ENCODE measurements at regions not wholly inside any gene's neighbourhood (a gene's known extent, or its start where the extent isn't known, plus 50 kb on each side); places are given as distances from the start of the nearest gene placed in this dataset.
"Not testable (repeated sequence)": the region's sequence is repeated elsewhere in the genome, so short reads cannot be mapped to it uniquely, and the experiment has no call there.

GRCh38 chr6:19997104-19997503 lies 159.9 kb downstream of the ID4 start:
- H3K4me3 Mint-ChIP-seq = no peak overlapping the region
- ATAC-seq = no peak
- peaks cover 3% of the 10 kb centered on the region for H3K9me3 Mint-ChIP-seq
- no peaks in the 10 kb centered on the region for H3K36me3 Mint-ChIP-seq
- no peak for DNase-seq (ENCODE audit: low spot score in 2 of 2)
- H3K4me1 Mint-ChIP-seq = peaks cover 6% of the 10 kb centered on the region
- H3K27ac Mint-ChIP-seq = no peak overlapping the region

- Mint-ChIP-seq H3K4me3 (no peak overlapping the region), H3K9me3 (peaks cover 3% of the 10 kb centered on the region), H3K36me3 (no peaks in the 10 kb centered on the region), H3K4me1 (peaks cover 6% of the 10 kb centered on the region), H3K27ac (no peak overlapping the region)
- ATAC-seq (no peak), DNase-seq (ENCODE audit: low spot score in 2 of 2) (no peak)
Observed at GRCh38 chr6:19998541-19998940, 161.4 kb downstream of the ID4 start.

GRCh38 chr6:19999319-20000191 lies 162.4 kb downstream of the ID4 start:
- H3K4me3 Mint-ChIP-seq = no peak overlapping the region
- no peak overlapping the region for H3K27ac Mint-ChIP-seq
- no peaks in the 10 kb centered on the region for H3K36me3 Mint-ChIP-seq
- ATAC-seq = peak; percentile 84
- H3K4me1 Mint-ChIP-seq = peaks cover 6% of the 10 kb centered on the region
- DNase-seq (ENCODE audit: low spot score in 2 of 2) = peak in 1 of 2 donors; percentile 50
- H3K9me3 Mint-ChIP-seq = peaks cover 3% of the 10 kb centered on the region

DNA sequence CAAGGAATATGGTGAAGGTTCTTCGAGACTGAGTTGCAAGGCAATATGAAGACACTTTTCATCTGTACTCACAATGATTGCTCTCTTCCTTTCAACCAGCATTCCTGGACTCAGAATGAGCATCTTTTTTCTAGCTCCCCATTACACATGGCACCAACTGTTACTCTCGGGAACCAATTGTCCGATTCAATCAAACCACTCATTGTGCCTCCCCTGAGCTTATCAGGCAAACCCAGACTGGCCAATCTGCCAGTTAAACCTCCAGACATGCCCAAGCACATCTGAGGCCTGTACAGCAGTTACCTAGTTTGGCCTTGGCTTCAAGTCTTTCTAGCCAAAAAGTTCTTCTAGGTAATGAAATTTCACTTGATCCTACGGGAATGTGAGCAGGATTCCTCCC lies 164.1 kb downstream of the ID4 start:
- Mint-ChIP-seq H3K27ac (no peak overlapping the region), H3K9me3 (peaks cover 3% of the 10 kb centered on the region), H3K36me3 (no peaks in the 10 kb centered on the region), H3K4me1 (peaks cover 6% of the 10 kb centered on the region), H3K4me3 (no peak overlapping the region)
- ATAC-seq = no peak
- DNase-seq (ENCODE audit: low spot score in 2 of 2) = no peak

GRCh38 chr6:20006037-20006436 lies 168.9 kb downstream of the ID4 start:
- H3K4me3 Mint-ChIP-seq = no peak overlapping the region
- H3K9me3 Mint-ChIP-seq = no peaks in the 10 kb centered on the region
- no peak for ATAC-seq

DNA sequence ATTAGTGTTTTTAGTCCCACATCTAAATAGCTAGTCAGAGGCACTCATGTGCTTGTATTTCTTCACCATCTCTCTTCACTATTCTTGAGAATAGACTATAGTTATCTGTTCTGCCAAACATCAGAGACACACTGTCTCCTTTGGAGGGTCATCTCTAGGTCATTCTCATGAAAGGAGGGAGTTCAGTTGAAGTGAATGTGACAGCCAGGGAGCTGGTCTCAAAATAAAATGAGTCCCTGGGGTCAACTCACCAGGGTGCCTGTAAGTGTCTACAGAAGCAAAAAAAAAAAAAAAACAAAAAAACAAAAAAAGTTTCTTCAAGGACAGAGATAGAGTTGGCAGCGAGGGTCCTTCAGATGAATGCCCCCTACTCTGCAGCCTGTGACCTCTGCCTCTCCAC lies 171.0 kb downstream of the ID4 start:
- Mint-ChIP-seq H3K9me3 (no peaks in the 10 kb centered on the region), H3K4me3 (no peak overlapping the region), H3K4me1 (no peaks in the 10 kb centered on the region), H3K27ac (no peak overlapping the region), H3K36me3 (no peaks in the 10 kb centered on the region)
- ATAC-seq = no peak
- no peak for DNase-seq (ENCODE audit: low spot score in 2 of 2)

More at GRCh38 chr6:20006037-20006436, 168.9 kb downstream of the ID4 start:
- no peak for DNase-seq (ENCODE audit: low spot score in 2 of 2)
- Mint-ChIP-seq H3K4me1 (no peaks in the 10 kb centered on the region), H3K27ac (no peak overlapping the region), H3K36me3 (no peaks in the 10 kb centered on the region)

DNA sequence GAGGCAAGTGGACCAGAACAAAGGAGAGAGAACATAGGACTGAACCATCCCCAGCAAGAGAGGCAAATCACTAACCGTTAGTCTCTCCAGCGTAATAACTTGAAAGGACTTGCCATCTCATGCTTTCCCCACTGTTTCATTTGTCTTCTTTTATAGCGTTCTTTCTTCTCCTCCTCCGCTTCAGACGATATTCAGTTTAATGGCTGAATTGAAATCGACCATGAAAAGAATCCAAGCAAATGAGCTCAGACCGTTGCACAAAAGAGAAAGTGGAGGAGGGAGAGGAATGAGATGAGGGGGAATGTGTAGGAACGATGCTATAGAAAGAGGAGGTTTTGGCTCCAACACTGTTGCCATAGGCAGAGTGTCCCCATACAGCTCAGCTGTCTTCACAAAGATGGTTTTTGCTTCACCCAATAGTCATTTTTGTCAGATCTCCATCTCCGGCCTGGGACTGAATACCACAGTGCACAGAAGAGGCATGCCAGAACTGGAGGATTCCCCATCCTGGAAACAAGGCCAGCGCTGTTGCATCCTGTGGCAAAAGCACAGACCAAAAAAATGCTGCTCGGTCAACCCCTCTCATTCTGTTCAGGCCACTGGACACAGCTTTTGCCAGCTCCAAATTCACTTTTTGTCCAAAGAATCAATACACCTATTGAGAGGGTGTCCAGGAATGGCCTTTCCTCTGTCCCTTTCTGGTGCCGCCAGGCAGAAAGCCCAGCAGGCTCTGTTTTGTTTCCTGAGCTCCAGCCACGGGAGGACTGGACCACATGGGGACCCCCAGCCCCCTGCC lies 176.1 kb downstream of the ID4 start:
- no peaks in the 10 kb centered on the region for H3K9me3 Mint-ChIP-seq

GRCh38 chr6:20014508-20014907 lies 177.3 kb downstream of the ID4 start:
- DNase-seq (ENCODE audit: low spot score in 2 of 2) = no peak
- H3K4me1 Mint-ChIP-seq = no peaks in the 10 kb centered on the region
- no peak overlapping the region for H3K4me3 Mint-ChIP-seq
- no peak for ATAC-seq
- H3K36me3 Mint-ChIP-seq = no peaks in the 10 kb centered on the region
- H3K27ac Mint-ChIP-seq = no peak overlapping the region
- H3K9me3 Mint-ChIP-seq = no peaks in the 10 kb centered on the region

More for the DNA sequence above, 176.1 kb downstream of the ID4 start:
- Mint-ChIP-seq H3K4me3 (no peak overlapping the region), H3K36me3 (no peaks in the 10 kb centered on the region), H3K27ac (no peak overlapping the region), H3K4me1 (no peaks in the 10 kb centered on the region)
- ATAC-seq = no peak
- DNase-seq (ENCODE audit: low spot score in 2 of 2) = no peak

- Mint-ChIP-seq H3K27ac (no peak overlapping the region), H3K9me3 (no peaks in the 10 kb centered on the region)
Observed at GRCh38 chr6:20020526-20020925, 183.4 kb downstream of the ID4 start.

DNA sequence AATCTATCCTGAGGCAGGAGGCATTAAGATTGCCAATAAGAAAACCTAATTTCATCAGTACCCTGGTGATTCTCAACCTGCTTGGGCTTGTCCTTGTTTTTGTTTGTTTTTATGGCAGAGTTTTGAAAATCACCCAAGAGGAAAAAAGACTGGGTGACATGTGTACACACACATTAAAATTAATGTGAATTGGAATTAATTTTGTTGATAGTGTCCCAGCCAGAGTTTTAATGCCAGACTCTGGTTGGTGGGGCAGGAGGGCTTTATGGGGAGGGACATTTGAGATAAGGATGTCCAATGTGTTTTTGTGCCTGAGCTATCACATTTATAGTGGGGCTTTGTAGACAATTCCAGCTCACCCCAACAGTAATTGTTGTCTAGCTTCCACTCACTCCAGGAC lies 184.6 kb downstream of the ID4 start:
- DNase-seq (ENCODE audit: low spot score in 2 of 2) (no peak), ATAC-seq (no peak)
- H3K9me3 Mint-ChIP-seq = no peaks in the 10 kb centered on the region
- H3K36me3 Mint-ChIP-seq = no peaks in the 10 kb centered on the region
- no peak overlapping the region for H3K4me3 Mint-ChIP-seq
- peaks cover 17% of the 10 kb centered on the region for H3K4me1 Mint-ChIP-seq
- H3K27ac Mint-ChIP-seq = no peak overlapping the region

More at GRCh38 chr6:20020526-20020925, 183.4 kb downstream of the ID4 start:
- ATAC-seq = no peak
- Mint-ChIP-seq H3K4me1 (peaks cover 17% of the 10 kb centered on the region), H3K4me3 (no peak overlapping the region), H3K36me3 (no peaks in the 10 kb centered on the region)
- no peak for DNase-seq (ENCODE audit: low spot score in 2 of 2)

- peak; percentile 11 to 77 for DNase-seq (ENCODE audit: low spot score in 2 of 2)
- Mint-ChIP-seq H3K4me3 (peak overlapping the region; percentile 64), H3K27ac (peak overlapping the region; percentile 41), H3K4me1 (peaks cover 23% of the 10 kb centered on the region)
- H3K9me3 Mint-ChIP-seq, H3K36me3 Mint-ChIP-seq: not testable (repeated sequence)
- ATAC-seq = peak; percentile 86
Observed at GRCh38 chr6:20023549-20024315, 186.6 kb downstream of the ID4 start.

DNA sequence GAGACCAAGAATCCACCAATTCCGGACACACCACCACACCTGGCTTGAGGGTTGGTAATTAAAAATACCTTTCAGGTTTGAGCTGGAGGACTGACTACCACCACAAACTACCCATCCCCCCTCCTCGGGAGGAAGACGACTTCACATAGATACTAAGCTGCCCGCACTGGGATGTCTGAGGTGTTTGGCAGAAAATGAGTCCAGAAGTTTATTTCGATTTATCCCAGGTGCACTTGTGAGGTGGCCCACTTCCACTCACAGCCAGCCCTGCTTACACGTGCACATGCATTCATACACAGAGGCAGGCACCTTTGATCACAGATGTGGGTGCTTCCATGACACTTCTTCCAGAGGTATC lies 187.1 kb downstream of the ID4 start:
- no peak for DNase-seq (ENCODE audit: low spot score in 2 of 2)
- peak overlapping the region; percentile 64 for H3K4me3 Mint-ChIP-seq
- ATAC-seq = no peak
- H3K36me3 Mint-ChIP-seq = no peaks in the 10 kb centered on the region
- H3K4me1 Mint-ChIP-seq = peaks cover 23% of the 10 kb centered on the region
- no peaks in the 10 kb centered on the region for H3K9me3 Mint-ChIP-seq
- peak overlapping the region; percentile 41 for H3K27ac Mint-ChIP-seq

DNA sequence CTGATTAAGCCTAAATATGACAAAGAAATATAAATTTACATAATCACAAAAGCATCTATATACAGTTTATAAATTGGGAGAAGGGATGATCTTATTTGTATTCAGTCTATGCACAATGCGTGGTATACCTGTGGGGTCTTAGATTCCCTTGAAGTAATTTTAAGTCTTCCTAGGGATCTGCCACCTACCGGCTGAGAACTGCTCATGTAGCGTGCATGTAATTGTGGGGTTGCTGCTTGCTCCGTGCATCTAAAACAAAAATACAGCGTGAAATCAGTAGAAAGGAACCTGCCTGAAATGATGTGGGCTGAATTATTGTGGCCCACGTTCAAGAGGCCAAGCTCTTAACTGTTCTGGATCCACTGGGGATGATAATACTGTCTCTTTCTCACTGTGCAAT lies 187.3 kb downstream of the MBOAT1 start:
- H3K4me3 Mint-ChIP-seq = peak overlapping the region; percentile 64
- H3K9me3 Mint-ChIP-seq = no peaks in the 10 kb centered on the region
- DNase-seq (ENCODE audit: low spot score in 2 of 2) = no peak
- ATAC-seq = no peak
- H3K4me1 Mint-ChIP-seq = peaks cover 23% of the 10 kb centered on the region
- no peak overlapping the region for H3K27ac Mint-ChIP-seq
- no peaks in the 10 kb centered on the region for H3K36me3 Mint-ChIP-seq

DNA sequence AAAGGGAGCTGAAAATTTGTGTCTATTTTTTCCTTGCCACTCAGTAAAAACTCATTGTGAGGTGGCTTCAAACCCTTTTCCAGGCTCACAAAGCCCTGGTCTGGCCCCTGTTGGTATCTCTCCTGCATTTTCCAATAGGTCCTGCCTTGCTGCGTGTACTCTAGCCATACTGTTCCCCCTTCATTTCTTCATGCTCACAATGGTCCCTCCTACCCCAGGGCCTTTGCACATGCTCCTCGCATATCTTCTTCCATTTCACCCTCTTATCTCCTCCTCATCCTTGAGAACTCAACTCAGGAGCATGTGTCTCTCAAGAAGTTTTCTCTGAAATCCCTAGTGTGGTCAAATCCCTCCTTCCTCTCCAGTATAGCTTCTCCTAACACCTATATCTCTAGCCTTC lies 186.6 kb downstream of the MBOAT1 start:
- no peaks in the 10 kb centered on the region for H3K9me3 Mint-ChIP-seq
- no peak for DNase-seq (ENCODE audit: low spot score in 2 of 2)
- no peak overlapping the region for H3K4me3 Mint-ChIP-seq
- H3K4me1 Mint-ChIP-seq = peaks cover 23% of the 10 kb centered on the region
- no peaks in the 10 kb centered on the region for H3K36me3 Mint-ChIP-seq
- no peak overlapping the region for H3K27ac Mint-ChIP-seq
- ATAC-seq = no peak

- no peaks in the 10 kb centered on the region for H3K36me3 Mint-ChIP-seq
- no peak overlapping the region for H3K27ac Mint-ChIP-seq
- DNase-seq (ENCODE audit: low spot score in 2 of 2) (no peak), ATAC-seq (no peak)
- peaks cover 23% of the 10 kb centered on the region for H3K4me1 Mint-ChIP-seq
- H3K9me3 Mint-ChIP-seq = no peaks in the 10 kb centered on the region
- H3K4me3 Mint-ChIP-seq = no peak overlapping the region
Observed at GRCh38 chr6:20028143-20028542, 184.1 kb downstream of the MBOAT1 start.

All from stimulated activated effector memory CD8-positive, alpha-beta T cell treated with anti-CD3 and anti-CD28 coated beads, Interleukin-12 subunit alpha, Interleukin-12 subunit beta, amount 100 ng/mL, for 72 hours (primary cell).